Suppressor macrophage treated with lipopolysaccharide for 4 hours (primary cell): ENCODE measurements at regions not wholly inside any gene's neighbourhood (a gene's known extent, or its start where the extent isn't known, plus 50 kb on each side); places are given as distances from the start of the nearest gene placed in this dataset.

ENCODE experiments used
- DNase-seq: peaks from one replicate; pipeline ENCODE4 v3.0.0-alpha.2; 2020

GRCh38 chr13:62643007-62643483, 1227.4 kb upstream of the PCDH20 start:
- no peak for DNase-seq

GRCh38 chr13:62635161-62635560, 1219.5 kb upstream of the PCDH20 start:
- DNase-seq: no peak

DNA sequence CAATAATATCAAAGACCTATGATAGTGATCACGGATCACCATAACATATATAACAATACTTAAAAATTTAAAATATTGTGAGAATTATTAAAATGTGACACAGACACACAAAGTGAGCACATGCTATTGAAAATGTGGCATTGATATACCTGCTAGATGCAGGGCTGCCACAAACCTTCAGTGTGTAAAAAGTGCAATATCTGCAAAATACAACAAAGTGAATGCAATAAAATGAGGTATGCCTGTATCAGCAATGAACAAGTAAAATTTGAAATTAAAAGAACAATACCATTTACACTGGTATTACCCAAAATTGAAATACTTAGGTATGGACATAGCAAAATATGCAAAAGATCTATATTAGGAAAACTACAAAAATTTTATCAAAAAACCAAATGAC, 1217.8 kb upstream of the PCDH20 start:
- DNase-seq: no peak

DNA sequence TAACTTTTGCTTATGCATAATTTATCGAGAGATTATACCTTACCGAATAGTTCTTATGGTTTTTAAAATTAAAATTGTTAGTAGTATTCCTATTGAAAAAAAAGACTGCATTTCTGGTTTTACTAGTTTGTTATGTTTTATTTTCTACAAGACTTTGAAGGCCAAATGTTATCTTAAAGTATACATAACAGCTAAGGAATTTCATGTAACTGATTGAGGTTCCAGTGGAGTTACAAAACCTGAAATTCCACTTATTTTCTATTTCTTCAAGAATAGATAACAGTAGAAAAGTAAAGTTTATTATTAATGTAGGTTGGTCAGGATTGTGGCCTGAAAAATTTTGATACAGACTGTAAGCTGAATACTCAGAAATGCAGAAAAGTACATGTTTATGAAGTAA, 1216.0 kb upstream of the PCDH20 start:
- DNase-seq: no peak

GRCh38 chr13:62631124-62631523, 1215.5 kb upstream of the PCDH20 start:
- no peak for DNase-seq

GRCh38 chr13:62629618-62630017, 1214.0 kb upstream of the PCDH20 start:
- no peak for DNase-seq

- no peak for DNase-seq
These were observed 1211.6 kb upstream of the PCDH20 start for GRCh38 chr13:62627226-62627625.

GRCh38 chr13:62626771-62627170, 1211.1 kb upstream of the PCDH20 start:
- DNase-seq: no peak

- DNase-seq: no peak
These were observed 1209.7 kb upstream of the PCDH20 start for GRCh38 chr13:62625214-62625881.

DNA sequence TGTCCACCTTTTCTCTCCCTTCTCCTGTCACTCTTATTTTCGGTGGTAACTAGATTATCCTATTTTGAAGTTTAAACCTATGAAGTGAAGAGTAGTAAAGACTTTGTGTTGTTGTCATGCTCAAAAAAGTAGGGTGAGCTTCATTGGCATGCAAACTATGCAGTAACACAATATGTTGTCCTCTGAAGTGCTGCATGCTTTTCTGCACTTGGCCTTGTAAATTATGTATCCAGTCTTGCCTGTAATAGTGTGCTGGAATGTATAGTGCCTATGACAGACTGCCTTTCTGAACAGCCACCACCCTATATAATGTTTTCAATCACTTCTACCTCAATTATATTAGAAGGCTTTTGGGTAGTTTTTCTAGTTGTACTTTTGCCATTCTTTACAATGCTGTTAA, 1198.2 kb upstream of the PCDH20 start:
- no peak for DNase-seq

- DNase-seq: no peak
These were observed 1195.7 kb upstream of the PCDH20 start for GRCh38 chr13:62611343-62611742.

DNA sequence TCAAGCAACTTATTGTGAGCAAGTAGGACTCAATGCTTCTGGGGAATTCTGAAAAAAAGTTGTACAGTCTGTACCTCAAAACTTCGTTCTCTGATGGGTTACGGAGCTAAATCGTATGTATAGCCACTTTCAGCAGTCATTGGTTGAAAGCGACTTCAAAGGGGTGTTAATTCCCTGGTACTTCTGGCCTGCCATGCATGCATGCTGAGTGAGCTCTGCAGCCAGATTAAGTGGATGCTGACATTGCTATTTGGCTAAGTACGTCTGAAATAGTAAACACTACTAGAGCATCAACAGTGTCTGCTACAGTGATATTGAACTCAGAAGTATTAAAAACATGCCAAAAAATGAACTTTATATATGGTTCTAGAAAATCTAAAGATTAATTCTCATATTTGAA, 1183.1 kb upstream of the PCDH20 start:
- DNase-seq: no peak

DNA sequence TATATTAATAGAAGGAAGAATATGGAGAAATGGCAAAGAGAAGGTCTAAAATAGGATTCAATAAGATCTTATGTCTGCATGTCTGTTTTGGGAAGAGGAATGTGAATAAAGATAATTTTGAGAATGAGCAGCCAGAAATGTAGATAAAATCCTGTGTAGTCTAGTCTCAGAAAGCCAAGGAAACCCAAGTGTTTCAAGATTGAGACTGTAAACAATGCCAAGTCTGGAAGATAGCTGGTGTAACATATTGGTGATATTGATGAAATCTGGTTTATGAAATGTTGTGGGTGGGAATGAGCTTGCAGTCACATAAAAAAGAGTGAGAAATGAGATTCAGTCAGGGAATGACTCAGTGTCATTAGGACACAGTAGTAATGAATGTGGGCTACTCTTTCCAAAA, 1180.3 kb upstream of the PCDH20 start:
- no peak for DNase-seq

GRCh38 chr13:62593804-62594203, 1178.2 kb upstream of the PCDH20 start:
- no peak for DNase-seq

DNA sequence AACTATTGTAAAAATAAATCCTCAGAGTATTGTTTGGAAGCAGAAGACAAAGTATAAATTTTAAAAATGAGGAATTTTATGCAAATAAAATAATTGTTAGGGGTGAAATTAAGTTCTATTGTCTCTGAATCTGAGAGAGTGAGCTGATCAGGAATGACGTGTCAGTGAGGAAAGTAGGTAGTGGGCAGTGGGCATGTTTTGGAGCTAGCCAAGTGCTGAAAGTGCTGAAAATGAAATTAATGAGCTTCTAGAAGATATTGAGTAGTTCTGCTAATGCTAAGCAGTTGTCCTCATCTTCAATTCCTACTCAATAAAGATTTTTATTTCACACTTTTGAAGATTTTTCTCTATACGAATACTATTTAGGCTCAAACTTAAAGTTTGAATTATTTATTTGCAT, 1167.8 kb upstream of the PCDH20 start:
- no peak for DNase-seq

DNA sequence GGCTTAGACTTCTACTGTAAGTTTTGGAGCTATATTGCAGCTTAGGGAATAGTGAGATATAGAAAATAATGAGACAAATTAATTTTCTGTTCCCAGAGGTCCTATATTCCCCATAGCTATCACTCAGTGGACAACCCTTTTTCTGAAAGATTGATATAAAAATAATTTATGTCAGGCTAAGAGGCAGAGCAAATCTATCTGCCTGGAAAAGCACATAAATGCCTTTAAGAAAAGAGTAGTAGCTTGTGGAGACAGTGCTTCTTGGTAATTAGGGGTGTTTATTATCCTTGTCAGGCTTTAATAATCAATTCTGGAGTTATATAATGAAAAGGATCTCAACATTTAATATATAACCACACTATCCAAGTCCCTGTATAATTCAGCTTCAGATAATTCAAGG, 1162.8 kb upstream of the PCDH20 start:
- DNase-seq: no peak

DNA sequence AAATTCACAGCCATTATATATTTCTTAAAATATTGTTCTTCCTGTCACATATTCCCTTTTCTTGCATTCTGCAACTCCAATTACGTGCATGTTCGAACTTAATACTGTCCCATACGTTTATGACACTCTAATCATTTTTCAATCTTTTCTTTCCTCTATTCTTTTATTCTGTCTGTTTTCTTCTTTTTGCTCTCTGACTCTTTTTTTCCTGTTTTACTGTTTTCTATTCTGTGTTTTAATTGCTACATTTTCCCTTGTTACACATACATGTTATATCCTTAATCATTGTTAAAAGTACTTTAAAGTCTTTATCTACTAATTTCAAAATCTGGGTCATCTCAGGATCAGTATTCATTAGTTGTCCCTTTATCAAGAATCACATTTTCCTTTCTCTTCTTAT, 1149.1 kb upstream of the PCDH20 start:
- no peak for DNase-seq

GRCh38 chr13:62563251-62563650, 1147.6 kb upstream of the PCDH20 start:
- DNase-seq: no peak

DNA sequence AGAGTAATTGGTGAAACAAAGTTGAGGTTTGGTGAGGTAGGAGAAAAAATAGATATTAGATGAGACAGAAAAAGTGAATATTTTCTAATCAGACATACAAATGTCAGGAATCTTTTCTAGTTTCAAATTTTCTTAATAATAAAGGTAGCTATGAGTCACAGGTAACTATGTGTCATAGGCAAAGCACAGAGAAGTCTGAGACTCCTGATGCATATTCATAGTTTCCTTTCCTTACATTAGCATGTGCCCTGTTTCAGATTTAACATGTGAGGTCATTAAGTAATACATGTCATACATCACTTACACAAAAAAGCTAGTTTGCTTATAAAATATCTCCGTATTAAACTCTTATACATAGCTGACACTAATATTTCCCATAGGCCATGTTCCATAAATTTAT, 1141.3 kb upstream of the PCDH20 start:
- DNase-seq: no peak

DNA sequence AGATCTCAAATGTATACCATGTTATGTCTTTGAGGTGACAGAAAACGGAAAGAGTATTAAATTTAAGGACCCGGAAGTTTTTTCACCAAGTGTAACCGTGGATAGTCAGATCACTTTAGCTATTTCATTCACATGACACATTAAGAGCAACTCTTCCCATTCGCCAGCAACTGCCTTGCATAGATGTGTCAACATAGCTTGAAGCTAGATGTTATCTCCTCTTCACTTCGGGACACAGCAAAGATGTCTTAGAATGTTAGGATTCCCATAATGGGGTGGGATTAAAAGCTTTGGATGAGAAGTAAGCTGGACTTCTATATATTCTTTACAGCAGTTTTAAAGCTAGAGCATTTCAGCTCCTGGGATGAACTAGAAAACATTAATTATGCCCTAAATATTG, 1135.9 kb upstream of the PCDH20 start:
- no peak for DNase-seq

- DNase-seq: no peak
These were observed 1129.3 kb upstream of the PCDH20 start for GRCh38 chr13:62544928-62545327.

- DNase-seq: no peak
These were observed 1121.9 kb upstream of the PCDH20 start for GRCh38 chr13:62537593-62537992.

- no peak for DNase-seq
These were observed 1110.0 kb upstream of the PCDH20 start for GRCh38 chr13:62525652-62526051.

DNA sequence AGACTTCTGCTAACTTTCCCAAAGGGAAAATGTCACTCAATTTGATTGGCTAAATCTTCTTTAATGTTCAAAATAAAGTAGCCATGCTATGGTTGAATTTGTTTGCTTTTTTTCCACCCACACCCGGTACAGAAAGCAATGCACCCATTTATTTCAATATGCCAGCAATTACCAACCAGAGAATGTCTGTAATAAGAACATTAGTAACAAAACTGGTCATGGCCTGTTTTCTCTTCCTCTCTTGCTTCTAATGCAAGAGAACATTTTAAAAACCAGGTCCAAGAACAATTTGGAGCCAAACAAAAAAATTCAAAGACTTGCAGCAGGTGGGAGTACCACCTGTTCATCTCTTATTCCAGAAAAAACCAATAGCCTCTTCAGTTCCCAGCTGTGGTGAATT, 1108.8 kb upstream of the PCDH20 start:
- DNase-seq: no peak

DNA sequence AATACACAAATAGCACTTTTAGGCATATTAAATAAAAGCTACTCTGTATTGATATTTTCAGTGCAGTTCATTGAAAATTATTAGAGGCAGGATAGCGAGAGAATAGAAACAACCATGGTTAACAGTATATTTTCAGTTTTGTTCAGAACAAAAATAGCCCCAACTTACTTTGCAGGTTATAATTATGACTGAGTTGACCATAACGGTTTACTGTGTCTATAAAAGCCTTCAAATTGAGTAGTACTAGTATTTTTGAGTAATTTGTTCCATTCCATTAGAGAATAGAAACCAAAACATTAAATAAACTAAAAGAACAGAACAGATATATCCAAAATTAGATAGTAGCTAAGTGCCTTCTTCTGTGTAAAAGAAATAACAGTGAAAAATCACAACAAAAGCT, 1108.4 kb upstream of the PCDH20 start:
- no peak for DNase-seq
